ENCODE measurements at regions not wholly inside any gene's neighbourhood (a gene's known extent, or its start where the extent isn't known, plus 50 kb on each side); places are given as distances from the start of the nearest gene placed in this dataset.
A peak's percentile ranks its signal among the peaks of the same experiment; 100 is the strongest.

DNA sequence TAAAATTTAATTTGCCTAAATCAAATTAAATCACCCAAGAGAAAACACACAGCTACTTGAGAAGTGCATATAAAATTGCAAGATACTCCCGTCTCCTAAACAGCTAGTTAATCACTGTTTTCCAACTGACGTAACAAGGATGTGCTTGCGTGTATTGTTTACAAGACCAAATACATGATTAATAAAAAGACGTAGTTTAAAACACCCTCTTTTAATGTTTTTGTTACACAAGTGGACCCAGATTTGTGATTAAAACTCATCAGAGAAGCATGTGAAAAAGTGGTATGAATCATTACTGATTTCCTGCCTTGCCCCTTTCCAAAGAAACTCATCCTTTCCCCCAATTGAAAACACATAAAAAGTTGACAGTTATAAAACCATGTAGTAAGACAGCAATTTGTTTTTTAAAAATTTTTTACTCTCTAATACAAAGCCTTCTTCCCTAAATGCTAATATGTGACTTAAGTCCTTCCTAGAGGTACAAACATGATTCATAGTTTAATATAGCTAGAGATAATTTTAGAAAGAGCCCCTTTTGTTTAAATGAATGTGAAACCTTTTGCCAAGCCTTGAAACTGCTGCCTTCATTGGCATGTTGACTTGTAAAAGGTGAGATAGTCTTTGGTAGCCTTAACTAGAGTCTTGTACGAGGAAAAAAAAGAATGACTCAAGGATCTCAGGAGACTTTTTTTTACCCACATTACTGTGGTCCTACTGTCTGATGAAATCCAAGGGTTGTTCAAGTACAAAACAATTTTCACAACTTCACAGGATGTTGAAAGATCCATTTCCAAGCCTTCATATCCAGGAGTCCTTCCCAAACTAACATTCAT, 61.4 kb upstream of the FST start:
- H3K4me1 ChIP-seq, result no peaks in the 10 kb centered on the region
- intact Hi-C loops (cut with DNase I; ENCODE audit: low total_unique reads), result no loop called here
- no peak for DNase-seq (ENCODE audit: low spot score in 2 of 2)
- no peaks in the 10 kb centered on the region for H3K9me3 ChIP-seq
- H3K4me3 ChIP-seq, result no peak overlapping the region
- H3K27me3 ChIP-seq, result no peaks in the 10 kb centered on the region
- no peaks in the 10 kb centered on the region for H3K36me3 ChIP-seq
- peak overlapping the region in 1 of 2 donors; percentile 55 for H3K27ac ChIP-seq
- no peak for TF ChIP-seq POLR2AphosphoS5 (IDR thresholded peaks at IDR 0.05)

DNA sequence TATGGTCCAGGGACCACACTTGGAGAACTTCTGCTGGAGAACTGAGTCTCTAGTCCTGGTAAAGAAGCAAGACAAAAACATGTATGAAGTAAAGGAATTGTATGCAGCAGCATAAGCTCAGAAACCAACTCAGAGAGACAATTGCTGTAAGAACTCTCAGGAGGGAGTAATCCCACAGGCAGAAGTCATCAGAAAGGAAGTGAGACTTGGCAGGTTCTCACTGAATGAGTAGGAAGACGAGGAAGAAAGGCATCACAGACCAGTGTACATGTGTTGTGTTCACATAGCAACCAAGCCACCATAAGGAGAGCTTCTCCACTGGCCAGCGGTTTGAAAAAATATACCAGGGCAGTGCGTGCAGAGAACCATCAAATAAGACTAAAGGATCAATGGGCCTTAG, 57.9 kb upstream of the FST start:
- H3K27ac ChIP-seq, result no peak overlapping the region
- no peaks in the 10 kb centered on the region for H3K27me3 ChIP-seq
- no peak for DNase-seq (ENCODE audit: low spot score in 2 of 2)
- intact Hi-C loops (cut with DNase I; ENCODE audit: low total_unique reads), result no loop called here
- no peaks in the 10 kb centered on the region for H3K4me1 ChIP-seq
- TF ChIP-seq, protein P1, sequence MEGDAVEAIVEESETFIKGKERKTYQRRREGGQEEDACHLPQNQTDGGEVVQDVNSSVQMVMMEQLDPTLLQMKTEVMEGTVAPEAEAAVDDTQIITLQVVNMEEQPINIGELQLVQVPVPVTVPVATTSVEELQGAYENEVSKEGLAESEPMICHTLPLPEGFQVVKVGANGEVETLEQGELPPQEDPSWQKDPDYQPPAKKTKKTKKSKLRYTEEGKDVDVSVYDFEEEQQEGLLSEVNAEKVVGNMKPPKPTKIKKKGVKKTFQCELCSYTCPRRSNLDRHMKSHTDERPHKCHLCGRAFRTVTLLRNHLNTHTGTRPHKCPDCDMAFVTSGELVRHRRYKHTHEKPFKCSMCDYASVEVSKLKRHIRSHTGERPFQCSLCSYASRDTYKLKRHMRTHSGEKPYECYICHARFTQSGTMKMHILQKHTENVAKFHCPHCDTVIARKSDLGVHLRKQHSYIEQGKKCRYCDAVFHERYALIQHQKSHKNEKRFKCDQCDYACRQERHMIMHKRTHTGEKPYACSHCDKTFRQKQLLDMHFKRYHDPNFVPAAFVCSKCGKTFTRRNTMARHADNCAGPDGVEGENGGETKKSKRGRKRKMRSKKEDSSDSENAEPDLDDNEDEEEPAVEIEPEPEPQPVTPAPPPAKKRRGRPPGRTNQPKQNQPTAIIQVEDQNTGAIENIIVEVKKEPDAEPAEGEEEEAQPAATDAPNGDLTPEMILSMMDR (IDR thresholded peaks at IDR 0.05), result no peak
- TF ChIP-seq POLR2A (IDR thresholded peaks at IDR 0.05) (no peak), POLR2AphosphoS5 (IDR thresholded peaks at IDR 0.05) (no peak)
- H3K36me3 ChIP-seq, result no peaks in the 10 kb centered on the region
- H3K4me3 ChIP-seq, result no peak overlapping the region
- H3K9me3 ChIP-seq, result no peaks in the 10 kb centered on the region

DNA sequence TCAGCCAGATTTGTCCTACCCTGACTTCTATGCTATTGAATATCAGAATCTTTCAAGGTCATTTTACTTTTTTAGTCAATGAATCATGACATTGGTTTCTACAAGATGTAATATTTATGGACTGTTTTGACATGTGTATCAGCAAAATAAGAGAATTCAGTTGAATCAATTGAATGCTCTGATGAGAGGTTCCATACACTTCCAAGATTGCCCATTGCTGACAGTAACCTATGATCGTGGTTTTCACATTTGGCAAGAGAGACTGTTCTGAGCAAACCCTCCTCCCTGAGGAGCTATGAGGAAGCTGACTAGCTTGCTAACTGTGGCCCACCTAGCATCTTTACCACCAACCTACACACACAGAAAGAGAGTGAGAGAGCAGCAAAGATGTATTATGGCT, 56.7 kb upstream of the FST start:
- H3K36me3 ChIP-seq, result no peaks in the 10 kb centered on the region
- H3K4me3 ChIP-seq, result no peak overlapping the region
- no peak for DNase-seq (ENCODE audit: low spot score in 2 of 2)
- H3K27me3 ChIP-seq, result no peaks in the 10 kb centered on the region
- intact Hi-C loops (cut with DNase I; ENCODE audit: low total_unique reads), result no loop called here
- H3K9me3 ChIP-seq, result no peaks in the 10 kb centered on the region
- H3K27ac ChIP-seq, result no peak overlapping the region
- TF ChIP-seq, protein P1 (IDR thresholded peaks at IDR 0.05), result no peak
- TF ChIP-seq POLR2A (IDR thresholded peaks at IDR 0.05) (no peak), POLR2AphosphoS5 (IDR thresholded peaks at IDR 0.05) (no peak)
- no peaks in the 10 kb centered on the region for H3K4me1 ChIP-seq

DNA sequence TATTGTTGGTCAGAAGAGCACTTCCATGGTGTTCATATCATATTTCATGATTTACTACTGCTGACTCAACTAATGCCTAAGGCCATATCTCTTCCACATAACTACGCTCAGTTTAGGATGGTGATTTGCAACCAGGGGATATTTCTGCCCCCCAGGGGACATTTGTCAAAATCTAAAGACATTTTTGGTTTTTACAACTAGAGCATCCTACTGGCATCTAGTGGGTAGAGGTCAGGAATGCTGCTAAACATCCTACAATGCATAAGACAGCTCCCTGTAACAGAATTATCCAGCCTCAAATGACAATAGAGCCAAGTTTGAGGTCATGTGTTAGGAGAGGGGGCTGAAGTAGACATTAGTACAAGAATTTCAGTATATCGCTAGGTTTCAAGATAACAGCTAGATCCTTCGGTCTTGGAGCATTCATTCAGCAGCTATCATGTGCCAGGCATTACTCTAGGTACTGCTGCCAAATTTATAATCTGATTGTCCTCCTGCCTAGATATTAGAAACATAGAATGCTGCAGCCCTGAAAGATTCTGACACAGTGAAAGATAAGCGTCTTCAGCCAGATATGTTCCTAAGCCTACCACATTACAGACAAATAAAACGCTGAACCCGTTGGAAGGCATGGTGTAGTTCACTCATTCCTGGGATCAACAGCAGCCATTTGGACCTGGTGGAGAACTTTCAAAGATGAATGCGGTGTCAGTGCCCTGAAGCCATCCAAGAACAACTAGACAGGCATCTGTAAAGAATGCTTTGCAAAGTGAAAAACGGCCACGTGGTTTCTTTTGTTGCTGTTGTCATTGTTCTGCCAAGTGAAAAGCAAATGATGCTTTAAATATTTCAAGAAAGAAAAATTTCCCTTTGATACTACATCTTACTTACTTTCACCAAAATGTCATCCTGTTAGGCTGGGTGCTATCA, 55.5 kb upstream of the FST start:
- no peaks in the 10 kb centered on the region for H3K4me1 ChIP-seq
- no peak for DNase-seq (ENCODE audit: low spot score in 2 of 2)
- H3K27me3 ChIP-seq, result no peaks in the 10 kb centered on the region
- H3K4me3 ChIP-seq, result no peak overlapping the region
- H3K36me3 ChIP-seq, result no peaks in the 10 kb centered on the region
- intact Hi-C loops (cut with DNase I; ENCODE audit: low total_unique reads), result no loop called here
- peak overlapping the region in 1 of 2 donors; percentile 16 for H3K27ac ChIP-seq
- no peaks in the 10 kb centered on the region for H3K9me3 ChIP-seq
- TF ChIP-seq POLR2A (IDR thresholded peaks at IDR 0.05) (no peak), POLR2AphosphoS5 (IDR thresholded peaks at IDR 0.05) (no peak)
- TF ChIP-seq, protein P1 (IDR thresholded peaks at IDR 0.05), result no peak

GRCh38 chr5:53425687-53426511, 54.5 kb upstream of the FST start:
- Histone ChIP-seq H3K4me3 (no peak overlapping the region), H3K4me1 (no peaks in the 10 kb centered on the region), H3K27ac (no peak overlapping the region), H3K36me3 (no peaks in the 10 kb centered on the region), H3K9me3 (no peaks in the 10 kb centered on the region), H3K27me3 (no peaks in the 10 kb centered on the region)
- TF ChIP-seq, protein P1 (IDR thresholded peaks at IDR 0.05), result no peak
- no peak for TF ChIP-seq POLR2A (IDR thresholded peaks at IDR 0.05)
- no peak for TF ChIP-seq POLR2AphosphoS5 (IDR thresholded peaks at IDR 0.05)
- intact Hi-C loops (cut with DNase I; ENCODE audit: low total_unique reads), result no loop called here
- DNase-seq (ENCODE audit: low spot score in 2 of 2), result no peak

All from breast epithelium (tissue), 4 donors.